Activated naive CD4-positive, alpha-beta T cell treated with Interleukin-2 at 50 U/mL for 16 hours (primary cell): ENCODE measurements at regions not wholly inside any gene's neighbourhood (a gene's known extent, or its start where the extent isn't known, plus 50 kb on each side); places are given as distances from the start of the nearest gene placed in this dataset.

Experiments
- DNase-seq: peaks from one replicate; pipeline ENCODE4 v3.0.0-alpha.2; 2020

GRCh38 chr7:12785473-12785872 lies 98.0 kb downstream of the ARL4A start:
- no peak for DNase-seq

- no peak for DNase-seq
These were observed 99.1 kb downstream of the ARL4A start for GRCh38 chr7:12786494-12786893.

GRCh38 chr7:12788171-12788570 lies 100.7 kb downstream of the ARL4A start:
- no peak for DNase-seq

DNA sequence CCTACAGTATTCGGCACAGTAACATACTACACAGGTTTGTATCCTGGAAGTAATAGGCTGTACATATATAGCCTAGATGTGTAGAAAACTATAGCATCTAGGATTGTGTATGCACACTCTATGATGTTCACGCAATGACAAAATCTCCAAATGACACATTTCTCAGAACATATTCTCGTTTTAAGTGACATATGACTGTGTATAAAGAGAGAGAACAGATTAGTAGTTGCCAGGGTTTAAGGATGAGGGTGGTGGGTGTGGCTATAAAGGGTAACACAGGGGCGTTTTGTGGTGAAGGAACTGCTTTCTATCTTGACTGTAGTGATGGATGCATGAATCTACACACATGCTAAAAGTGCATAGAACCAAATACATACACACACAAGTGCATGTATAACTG lies 101.2 kb downstream of the ARL4A start:
- no peak for DNase-seq

- no peak for DNase-seq
These were observed 107.4 kb downstream of the ARL4A start for GRCh38 chr7:12794722-12795302.

DNA sequence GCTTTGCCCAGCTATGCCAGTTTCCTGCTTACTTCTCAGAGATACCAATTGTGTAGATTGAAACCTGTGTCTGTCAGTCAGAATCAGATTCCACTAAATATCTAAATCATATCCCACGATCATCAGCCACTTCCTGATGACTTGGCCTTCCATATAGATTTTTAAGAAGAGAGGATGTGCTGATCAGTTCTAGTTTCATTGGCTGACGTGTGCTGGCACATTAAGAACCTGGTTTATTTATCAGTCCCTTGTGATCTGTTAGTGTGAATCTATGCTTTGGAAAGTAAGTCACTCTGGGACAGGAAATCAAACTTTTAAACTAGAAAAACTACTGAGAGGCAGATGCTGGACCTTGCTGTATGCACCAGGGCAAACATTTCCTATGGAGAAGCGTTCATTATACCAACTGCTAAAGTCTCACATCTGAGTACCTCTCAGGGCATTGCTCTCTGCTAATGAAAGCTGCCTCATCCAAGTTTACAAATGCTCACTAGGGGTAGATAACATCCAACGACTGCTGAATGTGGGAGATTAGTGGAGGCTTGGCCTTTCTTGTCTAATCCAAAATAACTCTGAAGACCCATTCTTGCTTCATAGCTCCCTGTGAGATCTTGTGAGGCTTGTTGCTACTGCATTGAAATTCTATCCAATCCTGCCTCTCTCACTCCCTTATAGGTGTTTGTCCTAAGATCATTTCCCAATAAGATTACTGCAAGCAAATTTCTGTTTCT lies 109.1 kb downstream of the ARL4A start:
- no peak for DNase-seq

DNA sequence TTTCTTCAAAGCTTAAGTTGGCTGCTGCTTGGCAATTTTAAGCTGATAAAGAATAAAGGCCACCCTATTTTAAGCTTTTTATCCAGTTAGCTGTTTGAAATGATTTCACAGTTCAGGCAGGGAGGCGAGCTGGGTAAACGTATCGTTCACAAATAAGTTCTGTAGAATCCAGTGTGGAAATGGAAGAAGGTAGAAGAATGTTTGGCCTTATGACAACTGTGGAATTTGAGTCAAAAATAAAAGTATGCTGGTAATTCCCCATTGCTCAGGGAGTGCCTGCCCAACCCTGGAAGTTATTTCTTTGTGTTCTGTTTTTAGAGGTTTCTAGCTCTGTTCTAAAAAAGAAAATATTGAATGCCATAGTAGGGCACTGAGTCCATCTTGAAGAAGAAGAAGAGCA lies 113.1 kb downstream of the ARL4A start:
- DNase-seq, result no peak

- DNase-seq, result no peak
These were observed 113.7 kb downstream of the ARL4A start for GRCh38 chr7:12801107-12801506.

- no peak for DNase-seq
These were observed 114.6 kb downstream of the ARL4A start for GRCh38 chr7:12802070-12802469.

DNA sequence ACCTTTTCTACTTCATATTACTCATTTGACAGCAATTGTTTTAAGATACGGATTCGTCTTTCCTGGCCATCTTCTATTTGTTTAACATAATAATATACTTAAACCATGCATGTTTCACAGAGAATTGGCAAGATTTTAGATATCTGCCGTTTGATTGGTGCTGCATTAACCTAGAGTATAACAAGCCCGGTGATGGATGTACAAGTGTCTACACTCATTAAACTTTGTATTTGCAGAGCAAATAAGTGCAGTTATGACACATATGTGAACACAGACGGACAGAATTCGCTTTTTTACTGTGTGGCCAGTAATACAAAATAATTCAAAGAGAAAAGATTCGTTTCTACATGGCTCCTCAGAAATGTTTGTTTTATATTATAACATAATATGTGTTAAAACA lies 116.1 kb downstream of the ARL4A start:
- no peak for DNase-seq

DNA sequence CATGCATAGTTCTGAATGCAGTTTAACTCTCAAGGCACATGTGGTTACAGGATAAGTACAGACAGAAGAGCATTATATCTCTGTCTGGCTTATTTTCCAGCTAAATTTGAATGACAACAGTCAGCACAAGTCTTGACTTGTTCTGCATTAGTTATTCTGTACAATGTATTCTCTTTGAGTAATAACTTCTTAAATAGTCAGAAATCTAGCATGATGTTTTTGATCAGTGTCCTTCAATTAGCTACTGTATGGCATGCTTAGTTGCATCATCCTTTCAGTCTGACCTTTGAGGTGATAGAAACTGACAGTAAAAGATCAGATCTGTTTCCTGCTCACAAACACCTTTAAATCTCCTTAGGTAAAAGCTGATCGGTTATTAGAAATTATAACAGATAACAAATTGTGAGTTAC lies 118.1 kb downstream of the ARL4A start:
- no peak for DNase-seq

DNA sequence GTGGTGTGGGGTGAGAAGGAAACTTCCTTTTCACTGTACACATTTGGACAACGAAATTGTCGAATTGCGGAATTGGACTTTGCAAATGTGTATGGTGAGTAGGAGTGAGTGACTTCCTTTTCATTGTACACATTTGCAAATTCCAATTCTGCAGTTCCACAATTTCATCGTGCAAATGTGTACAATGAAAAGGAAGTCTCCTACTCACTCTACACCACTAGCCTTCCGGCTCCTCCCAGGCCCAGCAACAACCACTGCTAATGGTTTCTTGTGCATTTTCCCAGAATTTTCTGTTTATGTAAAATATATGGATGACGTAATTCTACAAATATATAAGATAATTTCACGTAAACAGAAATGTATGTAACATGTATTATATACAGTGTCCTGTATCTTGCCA lies 118.5 kb downstream of the ARL4A start:
- DNase-seq, result no peak

DNA sequence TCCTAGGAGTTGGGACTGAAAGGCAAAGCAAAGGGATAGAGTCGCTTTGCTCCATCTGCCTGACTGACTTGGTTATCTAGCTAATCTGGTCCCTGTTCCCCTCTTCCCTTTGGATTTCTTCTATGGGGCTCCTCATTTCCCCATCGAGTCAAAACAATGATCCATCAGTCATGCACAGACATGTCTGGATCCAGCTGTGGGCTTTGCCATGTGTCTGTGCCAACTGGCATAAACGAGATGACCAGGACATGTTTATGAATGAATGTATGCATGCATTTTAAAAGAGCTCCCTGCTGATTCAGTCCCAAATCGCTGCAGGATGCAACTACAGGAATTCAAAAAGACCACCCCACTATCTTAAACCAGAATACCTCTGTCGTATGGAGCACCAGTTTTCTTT lies 122.0 kb downstream of the ARL4A start:
- DNase-seq, result no peak

DNA sequence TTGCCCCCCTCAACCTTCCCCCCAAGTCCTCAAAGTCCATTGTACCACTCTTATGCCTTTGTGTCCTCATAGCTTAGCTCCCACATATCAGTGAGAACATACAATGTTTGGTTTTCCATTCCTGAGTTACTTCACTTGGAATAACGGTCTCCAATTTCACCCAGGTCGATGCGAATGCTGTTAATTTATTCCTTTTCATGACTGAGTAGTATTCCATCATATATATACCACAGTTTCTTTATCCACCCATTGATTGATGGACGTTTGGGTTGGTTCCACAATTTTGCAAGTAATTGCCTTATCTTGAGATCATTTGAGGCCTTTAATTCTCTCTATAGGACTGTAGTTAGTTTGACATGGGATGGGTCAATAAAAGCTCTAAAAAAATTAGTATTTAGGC lies 124.7 kb downstream of the ARL4A start:
- no peak for DNase-seq

- DNase-seq, result no peak
These were observed 126.7 kb downstream of the ARL4A start for GRCh38 chr7:12814107-12814506.

DNA sequence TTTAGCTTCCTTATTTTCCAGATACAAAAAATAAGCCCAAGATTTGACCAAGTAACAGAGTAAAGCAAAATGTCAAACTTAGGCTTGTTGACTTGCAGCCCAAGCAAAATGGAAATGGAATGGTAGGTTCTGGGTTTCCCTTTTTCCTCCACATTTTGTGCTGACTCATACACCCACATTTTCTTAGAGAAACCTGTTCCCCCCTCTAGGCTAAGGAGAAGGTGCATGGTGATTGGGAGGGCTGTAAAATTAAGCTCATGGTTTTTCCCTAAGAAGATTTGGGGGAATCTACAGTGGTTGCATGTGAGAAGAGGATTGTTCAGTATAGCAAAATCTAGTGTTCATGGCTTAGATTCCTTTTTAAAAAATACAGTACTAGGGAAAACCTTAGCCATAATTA lies 127.4 kb downstream of the ARL4A start:
- no peak for DNase-seq

- DNase-seq, result no peak
These were observed 128.0 kb downstream of the ARL4A start for GRCh38 chr7:12815426-12815825.

GRCh38 chr7:12815871-12816270 lies 128.4 kb downstream of the ARL4A start:
- DNase-seq, result no peak

GRCh38 chr7:12820777-12821176 lies 133.3 kb downstream of the ARL4A start:
- no peak for DNase-seq

- no peak for DNase-seq
These were observed 134.3 kb downstream of the ARL4A start for GRCh38 chr7:12821746-12822145.

DNA sequence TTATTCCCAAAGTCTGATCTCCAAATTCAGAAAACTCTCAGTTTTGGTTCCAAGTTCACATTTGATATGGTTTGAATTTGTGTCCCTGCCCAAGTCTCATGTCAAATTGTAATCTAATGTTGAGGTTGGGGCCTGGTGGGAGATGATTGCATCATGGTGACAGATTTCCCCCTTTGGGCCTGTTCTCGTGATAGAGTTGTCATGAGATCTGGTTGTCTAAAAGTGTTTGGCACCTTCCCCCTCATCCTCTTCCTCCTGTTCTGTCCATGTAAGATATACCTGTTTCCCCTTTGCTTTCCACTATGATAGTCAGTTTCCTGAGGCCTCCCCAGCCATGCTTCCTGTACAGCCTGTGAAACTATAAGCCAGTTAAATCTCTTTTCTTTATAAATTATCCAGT lies 138.6 kb downstream of the ARL4A start:
- no peak for DNase-seq

GRCh38 chr7:12827219-12827821 lies 139.9 kb downstream of the ARL4A start:
- DNase-seq, result no peak

DNA sequence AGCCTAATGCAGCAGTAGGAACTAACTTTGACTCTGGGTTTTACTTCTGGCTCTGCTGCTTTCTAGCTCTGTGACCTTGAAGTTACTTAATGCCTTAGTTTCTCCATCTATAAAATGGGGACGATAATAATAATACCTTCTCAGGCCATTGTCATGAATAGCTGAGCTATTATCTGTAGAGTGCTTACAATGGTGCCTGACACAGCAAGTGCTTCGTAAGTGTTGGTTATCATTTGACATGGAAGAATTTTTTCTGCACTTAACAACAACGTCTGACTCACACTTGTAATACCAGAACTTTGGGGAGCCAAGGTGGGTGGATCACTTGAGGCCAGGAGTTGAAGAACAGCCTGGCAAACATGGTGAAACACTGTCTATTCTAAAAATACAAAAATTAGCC lies 140.5 kb downstream of the ARL4A start:
- DNase-seq, result no peak

GRCh38 chr7:12831024-12831423 lies 143.6 kb downstream of the ARL4A start:
- no peak for DNase-seq

- DNase-seq, result no peak
These were observed 146.4 kb downstream of the ARL4A start for GRCh38 chr7:12833829-12834228.
